ENCODE measurements at regions not wholly inside any gene's neighbourhood (a gene's known extent, or its start where the extent isn't known, plus 50 kb on each side); places are given as distances from the start of the nearest gene placed in this dataset.

- Mint-ChIP-seq H3K4me1 (peaks cover 26% of the 10 kb centered on the region), H3K27me3 (peaks cover 1% of the 10 kb centered on the region), H3K36me3 (ENCODE audit: low read depth) (no peaks in the 10 kb centered on the region), H3K9me3 (no peaks in the 10 kb centered on the region), H3K4me3 (no peak overlapping the region), H3K27ac (no peak overlapping the region)
- ChIA-PET CTCF (no interaction called here), POLR2A (no interaction called here)
- ATAC-seq (ENCODE audit: low read depth) (no peak), DNase-seq (no peak)
- intact Hi-C loops (cut with micrococcal nuclease): no loop called here
- TF ChIP-seq CTCF (IDR thresholded peaks at IDR 0.05): no peak
These were observed 277.6 kb downstream of the CLIC5 start for GRCh38 chr6:45738057-45738455.

GRCh38 chr6:45737331-45738056, 278.2 kb downstream of the CLIC5 start:
- Mint-ChIP-seq H3K36me3 (ENCODE audit: low read depth) (no peaks in the 10 kb centered on the region), H3K27ac (peak overlapping the region; percentile 39), H3K4me3 (no peak overlapping the region), H3K27me3 (peaks cover 1% of the 10 kb centered on the region), H3K4me1 (peaks cover 24% of the 10 kb centered on the region), H3K9me3 (no peaks in the 10 kb centered on the region)
- DNase-seq: no peak
- POLR2A ChIA-PET: no interaction called here
- CTCF ChIA-PET: no interaction called here
- no peak for TF ChIP-seq CTCF (IDR thresholded peaks at IDR 0.05)
- ATAC-seq (ENCODE audit: low read depth): no peak
- intact Hi-C loops (cut with micrococcal nuclease): no loop called here

GRCh38 chr6:45736134-45736533, 279.5 kb downstream of the CLIC5 start:
- H3K27me3 Mint-ChIP-seq: peaks cover 1% of the 10 kb centered on the region
- intact Hi-C loops (cut with micrococcal nuclease): no loop called here
- peaks cover 12% of the 10 kb centered on the region for H3K4me1 Mint-ChIP-seq
- POLR2A ChIA-PET: no interaction called here
- H3K9me3 Mint-ChIP-seq: no peaks in the 10 kb centered on the region
- CTCF ChIA-PET: no interaction called here
- no peak for DNase-seq
- H3K27ac Mint-ChIP-seq: no peak overlapping the region
- no peak for TF ChIP-seq CTCF (IDR thresholded peaks at IDR 0.05)
- no peaks in the 10 kb centered on the region for H3K36me3 Mint-ChIP-seq (ENCODE audit: low read depth)
- ATAC-seq (ENCODE audit: low read depth): no peak
- H3K4me3 Mint-ChIP-seq: no peak overlapping the region

- POLR2A ChIA-PET: no interaction called here
These were observed 282.9 kb downstream of the CLIC5 start for GRCh38 chr6:45732731-45733130.

GRCh38 chr6:45730232-45730631, 285.4 kb downstream of the CLIC5 start:
- Mint-ChIP-seq H3K9me3 (no peaks in the 10 kb centered on the region), H3K36me3 (ENCODE audit: low read depth) (no peaks in the 10 kb centered on the region), H3K4me1 (no peaks in the 10 kb centered on the region), H3K27ac (no peak overlapping the region), H3K27me3 (peaks cover 1% of the 10 kb centered on the region), H3K4me3 (no peak overlapping the region)
- ATAC-seq (ENCODE audit: low read depth) (no peak), DNase-seq (no peak)
- POLR2A ChIA-PET: no interaction called here
- TF ChIP-seq CTCF (IDR thresholded peaks at IDR 0.05): no peak
- CTCF ChIA-PET: no interaction called here
- intact Hi-C loops (cut with micrococcal nuclease): no loop called here

More at GRCh38 chr6:45732731-45733130, 282.9 kb downstream of the CLIC5 start:
- Mint-ChIP-seq H3K36me3 (ENCODE audit: low read depth) (no peaks in the 10 kb centered on the region), H3K27ac (no peak overlapping the region), H3K9me3 (no peaks in the 10 kb centered on the region), H3K27me3 (peaks cover 1% of the 10 kb centered on the region), H3K4me3 (no peak overlapping the region), H3K4me1 (peaks cover 6% of the 10 kb centered on the region)
- intact Hi-C loops (cut with micrococcal nuclease): no loop called here
- DNase-seq (no peak), ATAC-seq (ENCODE audit: low read depth) (no peak)
- CTCF ChIA-PET: interaction anchor here (0.7 kb wide), 1 partner anchor 1077 kb away, joined by 3 read pairs; no protein-coding TSS in a partner anchor
- TF ChIP-seq CTCF (IDR thresholded peaks at IDR 0.05): no peak

All from activated B cell treated with CpG ODN at 0.5 μM for 24 hours (primary cell).